ENCODE measurements at regions not wholly inside any gene's neighbourhood (a gene's known extent, or its start where the extent isn't known, plus 50 kb on each side); places are given as distances from the start of the nearest gene placed in this dataset.
"Not testable (repeated sequence)": the region's sequence is repeated elsewhere in the genome, so short reads cannot be mapped to it uniquely, and the experiment has no call there.

GRCh38 chr10:81441624-81442023 lies 433.4 kb upstream of the NRG3 start:
- intact Hi-C loops (cut with micrococcal nuclease); H3K36me3 Mint-ChIP-seq (ENCODE audit: low read depth); DNase-seq (ENCODE audit: low spot score); H3K4me3 Mint-ChIP-seq (ENCODE audit: low read depth); H3K27ac Mint-ChIP-seq; H3K4me1 Mint-ChIP-seq (ENCODE audit: low read depth); H3K27me3 Mint-ChIP-seq (ENCODE audit: low read depth): not testable (repeated sequence)
- peaks cover 18% of the 10 kb centered on the region for H3K9me3 Mint-ChIP-seq

- DNase-seq (ENCODE audit: low spot score): no peak
- H3K27ac Mint-ChIP-seq: no peak overlapping the region
- no peaks in the 10 kb centered on the region for H3K27me3 Mint-ChIP-seq (ENCODE audit: low read depth)
- no peaks in the 10 kb centered on the region for H3K36me3 Mint-ChIP-seq (ENCODE audit: low read depth)
- H3K4me3 Mint-ChIP-seq (ENCODE audit: low read depth): no peak overlapping the region
- H3K4me1 Mint-ChIP-seq (ENCODE audit: low read depth): no peaks in the 10 kb centered on the region
- intact Hi-C loops (cut with micrococcal nuclease): no loop called here
- peaks cover 18% of the 10 kb centered on the region for H3K9me3 Mint-ChIP-seq
These were observed 430.6 kb upstream of the NRG3 start for GRCh38 chr10:81444242-81444929.

GRCh38 chr10:81450651-81451050 lies 424.3 kb upstream of the NRG3 start:
- no peaks in the 10 kb centered on the region for H3K4me1 Mint-ChIP-seq (ENCODE audit: low read depth)
- H3K9me3 Mint-ChIP-seq: no peaks in the 10 kb centered on the region
- H3K27ac Mint-ChIP-seq: no peak overlapping the region
- H3K27me3 Mint-ChIP-seq (ENCODE audit: low read depth): no peaks in the 10 kb centered on the region
- no peaks in the 10 kb centered on the region for H3K36me3 Mint-ChIP-seq (ENCODE audit: low read depth)
- no peak for DNase-seq (ENCODE audit: low spot score)
- intact Hi-C loops (cut with micrococcal nuclease): no loop called here
- no peak overlapping the region for H3K4me3 Mint-ChIP-seq (ENCODE audit: low read depth)

GRCh38 chr10:81472927-81473470 lies 402.0 kb upstream of the NRG3 start:
- no peak for DNase-seq (ENCODE audit: low spot score)
- H3K4me3 Mint-ChIP-seq (ENCODE audit: low read depth): no peak overlapping the region
- H3K27me3 Mint-ChIP-seq (ENCODE audit: low read depth): no peaks in the 10 kb centered on the region
- H3K36me3 Mint-ChIP-seq (ENCODE audit: low read depth): no peaks in the 10 kb centered on the region
- H3K4me1 Mint-ChIP-seq (ENCODE audit: low read depth): no peaks in the 10 kb centered on the region
- H3K27ac Mint-ChIP-seq: no peak overlapping the region
- intact Hi-C loops (cut with micrococcal nuclease): no loop called here
- H3K9me3 Mint-ChIP-seq: peaks cover 6% of the 10 kb centered on the region

- Mint-ChIP-seq H3K36me3 (ENCODE audit: low read depth) (no peaks in the 10 kb centered on the region), H3K4me3 (ENCODE audit: low read depth) (no peak overlapping the region), H3K27ac (no peak overlapping the region), H3K4me1 (ENCODE audit: low read depth) (no peaks in the 10 kb centered on the region), H3K27me3 (ENCODE audit: low read depth) (no peaks in the 10 kb centered on the region), H3K9me3 (peaks cover 1% of the 10 kb centered on the region)
- intact Hi-C loops (cut with micrococcal nuclease): no loop called here
- DNase-seq (ENCODE audit: low spot score): no peak
These were observed 401.2 kb upstream of the NRG3 start for GRCh38 chr10:81473755-81474154.

- Mint-ChIP-seq H3K36me3 (ENCODE audit: low read depth) (no peaks in the 10 kb centered on the region), H3K27ac (no peak overlapping the region), H3K9me3 (no peaks in the 10 kb centered on the region)
These were observed 395.7 kb upstream of the NRG3 start for GRCh38 chr10:81479316-81479715.

GRCh38 chr10:81496626-81497025 lies 378.4 kb upstream of the NRG3 start:
- no peak overlapping the region for H3K4me3 Mint-ChIP-seq (ENCODE audit: low read depth)
- intact Hi-C loops (cut with micrococcal nuclease): no loop called here
- H3K9me3 Mint-ChIP-seq: peaks cover 21% of the 10 kb centered on the region
- H3K36me3 Mint-ChIP-seq (ENCODE audit: low read depth): no peaks in the 10 kb centered on the region
- H3K4me1 Mint-ChIP-seq (ENCODE audit: low read depth): no peaks in the 10 kb centered on the region
- H3K27ac Mint-ChIP-seq: no peak overlapping the region
- no peak for DNase-seq (ENCODE audit: low spot score)
- no peaks in the 10 kb centered on the region for H3K27me3 Mint-ChIP-seq (ENCODE audit: low read depth)

More at GRCh38 chr10:81479316-81479715, 395.7 kb upstream of the NRG3 start:
- no peaks in the 10 kb centered on the region for H3K27me3 Mint-ChIP-seq (ENCODE audit: low read depth)
- no peaks in the 10 kb centered on the region for H3K4me1 Mint-ChIP-seq (ENCODE audit: low read depth)
- intact Hi-C loops (cut with micrococcal nuclease): no loop called here
- no peak for DNase-seq (ENCODE audit: low spot score)
- no peak overlapping the region for H3K4me3 Mint-ChIP-seq (ENCODE audit: low read depth)

GRCh38 chr10:81498011-81498551 lies 376.9 kb upstream of the NRG3 start:
- H3K4me1 Mint-ChIP-seq (ENCODE audit: low read depth): no peaks in the 10 kb centered on the region
- no peaks in the 10 kb centered on the region for H3K36me3 Mint-ChIP-seq (ENCODE audit: low read depth)
- H3K4me3 Mint-ChIP-seq (ENCODE audit: low read depth): no peak overlapping the region
- H3K27ac Mint-ChIP-seq: no peak overlapping the region
- no peak for DNase-seq (ENCODE audit: low spot score)
- peaks cover 8% of the 10 kb centered on the region for H3K9me3 Mint-ChIP-seq
- intact Hi-C loops (cut with micrococcal nuclease): no loop called here
- H3K27me3 Mint-ChIP-seq (ENCODE audit: low read depth): no peaks in the 10 kb centered on the region

- peaks cover 20% of the 10 kb centered on the region for H3K9me3 Mint-ChIP-seq
- no peak overlapping the region for H3K4me3 Mint-ChIP-seq (ENCODE audit: low read depth)
- no peak for DNase-seq (ENCODE audit: low spot score)
- H3K27ac Mint-ChIP-seq: no peak overlapping the region
- no peaks in the 10 kb centered on the region for H3K36me3 Mint-ChIP-seq (ENCODE audit: low read depth)
- no peaks in the 10 kb centered on the region for H3K4me1 Mint-ChIP-seq (ENCODE audit: low read depth)
- no peaks in the 10 kb centered on the region for H3K27me3 Mint-ChIP-seq (ENCODE audit: low read depth)
- intact Hi-C loops (cut with micrococcal nuclease): no loop called here
These were observed 372.2 kb upstream of the NRG3 start for GRCh38 chr10:81502677-81503359.

- intact Hi-C loops (cut with micrococcal nuclease); DNase-seq (ENCODE audit: low spot score); H3K27me3 Mint-ChIP-seq (ENCODE audit: low read depth); H3K27ac Mint-ChIP-seq; H3K36me3 Mint-ChIP-seq (ENCODE audit: low read depth); H3K4me3 Mint-ChIP-seq (ENCODE audit: low read depth); H3K4me1 Mint-ChIP-seq (ENCODE audit: low read depth): not testable (repeated sequence)
- H3K9me3 Mint-ChIP-seq: peaks cover 39% of the 10 kb centered on the region
These were observed 369.2 kb upstream of the NRG3 start for GRCh38 chr10:81505777-81506176.

- intact Hi-C loops (cut with micrococcal nuclease): no loop called here
- no peak overlapping the region for H3K27ac Mint-ChIP-seq
These were observed 360.2 kb upstream of the NRG3 start for GRCh38 chr10:81514811-81515210.

GRCh38 chr10:81520688-81521087 lies 354.3 kb upstream of the NRG3 start:
- DNase-seq (ENCODE audit: low spot score): no peak
- intact Hi-C loops (cut with micrococcal nuclease): no loop called here
- H3K27me3 Mint-ChIP-seq (ENCODE audit: low read depth): no peaks in the 10 kb centered on the region
- no peak overlapping the region for H3K4me3 Mint-ChIP-seq (ENCODE audit: low read depth)
- peaks cover 3% of the 10 kb centered on the region for H3K9me3 Mint-ChIP-seq
- no peak overlapping the region for H3K27ac Mint-ChIP-seq
- H3K4me1 Mint-ChIP-seq (ENCODE audit: low read depth): no peaks in the 10 kb centered on the region
- H3K36me3 Mint-ChIP-seq (ENCODE audit: low read depth): no peaks in the 10 kb centered on the region

More at GRCh38 chr10:81514811-81515210, 360.2 kb upstream of the NRG3 start:
- no peak overlapping the region for H3K4me3 Mint-ChIP-seq (ENCODE audit: low read depth)
- H3K27me3 Mint-ChIP-seq (ENCODE audit: low read depth): no peaks in the 10 kb centered on the region
- H3K4me1 Mint-ChIP-seq (ENCODE audit: low read depth): no peaks in the 10 kb centered on the region
- H3K9me3 Mint-ChIP-seq: peaks cover 18% of the 10 kb centered on the region
- no peaks in the 10 kb centered on the region for H3K36me3 Mint-ChIP-seq (ENCODE audit: low read depth)
- DNase-seq (ENCODE audit: low spot score): no peak

GRCh38 chr10:81524467-81524866 lies 350.5 kb upstream of the NRG3 start:
- peaks cover 7% of the 10 kb centered on the region for H3K9me3 Mint-ChIP-seq
- H3K4me1 Mint-ChIP-seq (ENCODE audit: low read depth): no peaks in the 10 kb centered on the region
- intact Hi-C loops (cut with micrococcal nuclease): no loop called here
- H3K36me3 Mint-ChIP-seq (ENCODE audit: low read depth): no peaks in the 10 kb centered on the region
- DNase-seq (ENCODE audit: low spot score): no peak
- no peaks in the 10 kb centered on the region for H3K27me3 Mint-ChIP-seq (ENCODE audit: low read depth)
- no peak overlapping the region for H3K4me3 Mint-ChIP-seq (ENCODE audit: low read depth)
- no peak overlapping the region for H3K27ac Mint-ChIP-seq

Data from activated T-helper 2 cell treated with anti-CD3 and anti-CD28 coated beads, Interferon-gamma antibody, Interleukin-2, Interleukin-4, amounts not matched to agents 10 μg/mL and 5 μg/mL and 100 μg/mL, durations not matched to agents 14 hours and 24 hours and 36 hours (primary cell).